ENCODE measurements at regions not wholly inside any gene's neighbourhood (a gene's known extent, or its start where the extent isn't known, plus 50 kb on each side); places are given as distances from the start of the nearest gene placed in this dataset.

GRCh38 chr2:46850742-46851141, 64.9 kb downstream of the MCFD2 start:
- TF ChIP-seq, protein P1, sequence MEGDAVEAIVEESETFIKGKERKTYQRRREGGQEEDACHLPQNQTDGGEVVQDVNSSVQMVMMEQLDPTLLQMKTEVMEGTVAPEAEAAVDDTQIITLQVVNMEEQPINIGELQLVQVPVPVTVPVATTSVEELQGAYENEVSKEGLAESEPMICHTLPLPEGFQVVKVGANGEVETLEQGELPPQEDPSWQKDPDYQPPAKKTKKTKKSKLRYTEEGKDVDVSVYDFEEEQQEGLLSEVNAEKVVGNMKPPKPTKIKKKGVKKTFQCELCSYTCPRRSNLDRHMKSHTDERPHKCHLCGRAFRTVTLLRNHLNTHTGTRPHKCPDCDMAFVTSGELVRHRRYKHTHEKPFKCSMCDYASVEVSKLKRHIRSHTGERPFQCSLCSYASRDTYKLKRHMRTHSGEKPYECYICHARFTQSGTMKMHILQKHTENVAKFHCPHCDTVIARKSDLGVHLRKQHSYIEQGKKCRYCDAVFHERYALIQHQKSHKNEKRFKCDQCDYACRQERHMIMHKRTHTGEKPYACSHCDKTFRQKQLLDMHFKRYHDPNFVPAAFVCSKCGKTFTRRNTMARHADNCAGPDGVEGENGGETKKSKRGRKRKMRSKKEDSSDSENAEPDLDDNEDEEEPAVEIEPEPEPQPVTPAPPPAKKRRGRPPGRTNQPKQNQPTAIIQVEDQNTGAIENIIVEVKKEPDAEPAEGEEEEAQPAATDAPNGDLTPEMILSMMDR (IDR thresholded peaks at IDR 0.05; ENCODE audit: borderline replicate concordance) = no peak
- H3K9me3 ChIP-seq (replicated peaks) = no peaks in the 10 kb centered on the region
- no peak overlapping the region for H3K4me3 ChIP-seq
- intact Hi-C loops (cut with micrococcal nuclease) = no loop called here
- H3K27ac ChIP-seq (replicated peaks) = peak overlapping the region; percentile 95
- no peaks in the 10 kb centered on the region for H3K36me3 ChIP-seq
- DNase-seq = peak; percentile 45
- no peaks in the 10 kb centered on the region for H3K27me3 ChIP-seq (ENCODE audit: low read depth)
- H3K4me1 ChIP-seq = peaks cover 79% of the 10 kb centered on the region

- Histone ChIP-seq H3K36me3 (no peaks in the 10 kb centered on the region), H3K27ac (replicated peaks) (peak overlapping the region; percentile 95), H3K27me3 (ENCODE audit: low read depth) (no peaks in the 10 kb centered on the region), H3K9me3 (replicated peaks) (no peaks in the 10 kb centered on the region), H3K4me3 (no peak overlapping the region), H3K4me1 (peaks cover 81% of the 10 kb centered on the region)
- TF ChIP-seq, protein P1 (IDR thresholded peaks at IDR 0.05; ENCODE audit: borderline replicate concordance) = no peak
- DNase-seq = peak; percentile 69
- intact Hi-C loops (cut with micrococcal nuclease) = no loop called here
Observed at GRCh38 chr2:46849721-46850556, 65.7 kb downstream of the MCFD2 start.

- TF ChIP-seq, protein P1 (IDR thresholded peaks at IDR 0.05; ENCODE audit: borderline replicate concordance) = no peak
- no peaks in the 10 kb centered on the region for H3K27me3 ChIP-seq (ENCODE audit: low read depth)
- DNase-seq = no peak
- peak overlapping the region; percentile 95 for H3K27ac ChIP-seq (replicated peaks)
- no peaks in the 10 kb centered on the region for H3K9me3 ChIP-seq (replicated peaks)
- peaks cover 73% of the 10 kb centered on the region for H3K4me1 ChIP-seq
- no peaks in the 10 kb centered on the region for H3K36me3 ChIP-seq
- intact Hi-C loops (cut with micrococcal nuclease) = no loop called here
- no peak overlapping the region for H3K4me3 ChIP-seq
Observed at GRCh38 chr2:46849046-46849715, 66.4 kb downstream of the MCFD2 start.

DNA sequence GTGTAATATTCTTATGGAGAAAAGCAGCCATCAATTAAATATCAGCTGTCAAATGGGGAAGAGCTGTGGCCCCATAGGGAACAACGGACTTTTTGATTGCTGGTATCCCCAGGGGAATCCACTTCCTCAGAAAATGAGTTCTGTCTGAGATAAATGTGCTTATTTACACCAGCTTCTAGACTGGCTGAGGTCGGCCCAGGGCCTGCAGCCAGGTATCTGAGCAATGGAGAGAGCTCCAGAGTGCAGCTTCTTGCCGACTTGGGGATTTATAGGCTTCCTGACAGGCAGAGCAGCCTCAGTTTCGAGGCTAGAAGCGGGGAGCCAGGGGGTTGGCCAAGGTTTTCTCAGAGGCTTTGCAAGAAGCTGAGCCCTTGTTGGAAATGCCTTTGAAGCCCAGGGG, 67.2 kb downstream of the MCFD2 start:
- H3K36me3 ChIP-seq = no peaks in the 10 kb centered on the region
- no peak overlapping the region for H3K4me3 ChIP-seq
- TF ChIP-seq, protein P1 (IDR thresholded peaks at IDR 0.05; ENCODE audit: borderline replicate concordance) = no peak
- H3K27me3 ChIP-seq (ENCODE audit: low read depth) = no peaks in the 10 kb centered on the region
- intact Hi-C loops (cut with micrococcal nuclease) = no loop called here
- peaks cover 66% of the 10 kb centered on the region for H3K4me1 ChIP-seq
- no peak for DNase-seq
- no peaks in the 10 kb centered on the region for H3K9me3 ChIP-seq (replicated peaks)
- peak overlapping the region; percentile 95 for H3K27ac ChIP-seq (replicated peaks)

DNA sequence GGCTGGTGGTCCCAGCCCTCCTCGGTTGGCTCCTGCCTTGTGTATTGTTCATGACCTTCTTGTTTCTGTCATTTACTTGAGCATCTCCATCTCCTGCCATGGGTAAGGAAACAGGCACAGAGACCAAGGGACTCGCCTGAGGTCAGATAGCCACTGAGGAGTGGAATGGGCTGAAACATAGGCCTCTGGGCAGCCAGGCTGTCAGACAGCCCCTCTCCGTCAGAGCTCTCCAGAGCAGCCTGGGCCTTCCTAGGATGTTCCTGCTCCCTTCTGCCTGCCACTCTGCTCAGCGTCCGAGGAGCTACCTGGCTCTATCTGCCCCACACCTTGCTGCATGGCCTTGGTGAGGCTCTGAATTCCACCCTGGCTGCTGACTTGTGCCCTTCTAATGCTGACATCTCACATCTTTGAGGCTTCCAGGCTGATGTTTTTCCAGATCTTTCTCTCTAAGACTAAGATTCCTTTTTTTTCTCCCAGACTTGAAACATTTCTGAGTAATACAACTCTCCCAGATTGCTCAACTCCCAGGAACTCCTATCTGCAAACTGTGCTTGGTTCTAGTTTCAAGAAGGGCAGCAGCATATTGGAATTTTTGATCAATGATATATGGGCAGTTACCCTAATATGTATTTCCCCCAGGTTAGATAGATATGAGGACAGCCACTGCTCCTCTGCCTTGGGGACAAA, 67.7 kb downstream of the MCFD2 start:
- H3K27me3 ChIP-seq (ENCODE audit: low read depth) = no peaks in the 10 kb centered on the region
- H3K27ac ChIP-seq (replicated peaks) = peak overlapping the region; percentile 95
- peaks cover 64% of the 10 kb centered on the region for H3K4me1 ChIP-seq
- intact Hi-C loops (cut with micrococcal nuclease) = no loop called here
- H3K9me3 ChIP-seq (replicated peaks) = no peaks in the 10 kb centered on the region
- no peaks in the 10 kb centered on the region for H3K36me3 ChIP-seq
- TF ChIP-seq, protein P1 (IDR thresholded peaks at IDR 0.05; ENCODE audit: borderline replicate concordance) = no peak
- no peak overlapping the region for H3K4me3 ChIP-seq
- DNase-seq = no peak
